ENCODE measurements at regions not wholly inside any gene's neighbourhood (a gene's known extent, or its start where the extent isn't known, plus 50 kb on each side); places are given as distances from the start of the nearest gene placed in this dataset.

- DNase-seq (ENCODE audit: insufficient read length, low spot score) (no peak), FAIRE-seq (no peak)
- TF ChIP-seq CTCF (IDR thresholded peaks at IDR 0.05; ENCODE audit: insufficient read depth, missing control alignments) = no peak
These were observed 200.9 kb upstream of the TRIB2 start for GRCh38 chr2:12515871-12516270.

GRCh38 chr2:12533337-12534005 lies 183.3 kb upstream of the TRIB2 start:
- no peak for TF ChIP-seq CTCF (IDR thresholded peaks at IDR 0.05; ENCODE audit: insufficient read depth, missing control alignments)
- FAIRE-seq = no peak

GRCh38 chr2:12534646-12535263 lies 182.0 kb upstream of the TRIB2 start:
- FAIRE-seq = no peak
- no peak for DNase-seq (ENCODE audit: insufficient read length, low spot score)
- no peak for TF ChIP-seq CTCF (IDR thresholded peaks at IDR 0.05; ENCODE audit: insufficient read depth, missing control alignments)

More at GRCh38 chr2:12533337-12534005, 183.3 kb upstream of the TRIB2 start:
- no peak for DNase-seq (ENCODE audit: insufficient read length, low spot score)

GRCh38 chr2:12536976-12537375 lies 179.8 kb upstream of the TRIB2 start:
- DNase-seq (ENCODE audit: insufficient read length, low spot score) (no peak), FAIRE-seq (no peak)
- no peak for TF ChIP-seq CTCF (IDR thresholded peaks at IDR 0.05; ENCODE audit: insufficient read depth, missing control alignments)

- no peak for DNase-seq (ENCODE audit: insufficient read length, low spot score)
- TF ChIP-seq CTCF (IDR thresholded peaks at IDR 0.05; ENCODE audit: insufficient read depth, missing control alignments) = no peak
- no peak for FAIRE-seq
These were observed 178.5 kb upstream of the TRIB2 start for GRCh38 chr2:12538138-12538694.

GRCh38 chr2:12539336-12539735 lies 177.4 kb upstream of the TRIB2 start:
- DNase-seq (ENCODE audit: insufficient read length, low spot score) (no peak), FAIRE-seq (no peak)
- no peak for TF ChIP-seq CTCF (IDR thresholded peaks at IDR 0.05; ENCODE audit: insufficient read depth, missing control alignments)
